Stomach (tissue), 4 donors: ENCODE measurements at regions not wholly inside any gene's neighbourhood (a gene's known extent, or its start where the extent isn't known, plus 50 kb on each side); places are given as distances from the start of the nearest gene placed in this dataset.

ENCODE experiments used
- POLR2A ChIP-seq, 4 donors: fragments of 450-650 bp; IDR thresholded peaks; one replicate each; pipeline ENCODE4 v1.6.1; 2016; ENCODE audit warnings: antibody characterized with exemption in 4 of 4, control low read depth in 2 of 4, mild to moderate bottlenecking in 1 of 4, moderate library complexity in 1 of 4
- TF ChIP-seq, protein P1 (sequence below), 7 experiments: fragments of 450-650 bp in 4 of 7; fragments of 200-600 bp in 3 of 7; sonication (generic) in 3 of 7; IDR thresholded peaks; one replicate each; pipeline ENCODE4 v1.5.1; 2016 to 2019; ENCODE audit warnings: antibody characterized with exemption in 7 of 7, control low read depth in 2 of 7, mild to moderate bottlenecking in 1 of 7

DNA sequence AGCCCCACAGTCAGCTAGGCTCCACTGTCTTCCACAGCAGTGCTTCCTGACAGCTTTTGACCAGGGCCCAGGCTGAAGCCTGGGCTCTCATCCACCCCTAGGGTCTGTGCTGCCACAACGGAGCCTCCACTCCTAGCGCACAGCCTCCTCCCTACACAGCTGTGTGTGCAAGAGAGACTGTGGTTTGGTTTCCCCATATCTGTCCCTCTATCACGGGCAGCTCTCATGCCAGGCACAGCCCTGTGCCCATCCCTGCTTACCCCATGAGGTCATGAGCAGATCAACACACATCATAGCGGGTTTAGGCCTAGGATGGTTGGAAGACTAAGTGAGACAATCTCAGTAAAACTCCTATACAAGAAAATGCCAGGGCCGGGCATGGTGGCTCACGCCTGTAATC, 61.7 kb upstream of the PLXNA4 start:
- TF ChIP-seq, protein P1, sequence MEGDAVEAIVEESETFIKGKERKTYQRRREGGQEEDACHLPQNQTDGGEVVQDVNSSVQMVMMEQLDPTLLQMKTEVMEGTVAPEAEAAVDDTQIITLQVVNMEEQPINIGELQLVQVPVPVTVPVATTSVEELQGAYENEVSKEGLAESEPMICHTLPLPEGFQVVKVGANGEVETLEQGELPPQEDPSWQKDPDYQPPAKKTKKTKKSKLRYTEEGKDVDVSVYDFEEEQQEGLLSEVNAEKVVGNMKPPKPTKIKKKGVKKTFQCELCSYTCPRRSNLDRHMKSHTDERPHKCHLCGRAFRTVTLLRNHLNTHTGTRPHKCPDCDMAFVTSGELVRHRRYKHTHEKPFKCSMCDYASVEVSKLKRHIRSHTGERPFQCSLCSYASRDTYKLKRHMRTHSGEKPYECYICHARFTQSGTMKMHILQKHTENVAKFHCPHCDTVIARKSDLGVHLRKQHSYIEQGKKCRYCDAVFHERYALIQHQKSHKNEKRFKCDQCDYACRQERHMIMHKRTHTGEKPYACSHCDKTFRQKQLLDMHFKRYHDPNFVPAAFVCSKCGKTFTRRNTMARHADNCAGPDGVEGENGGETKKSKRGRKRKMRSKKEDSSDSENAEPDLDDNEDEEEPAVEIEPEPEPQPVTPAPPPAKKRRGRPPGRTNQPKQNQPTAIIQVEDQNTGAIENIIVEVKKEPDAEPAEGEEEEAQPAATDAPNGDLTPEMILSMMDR (IDR thresholded peaks at IDR 0.05): no peak
- no peak for TF ChIP-seq POLR2A (IDR thresholded peaks at IDR 0.05)
